Sigmoid colon (tissue), 4 donors: ENCODE measurements at regions not wholly inside any gene's neighbourhood (a gene's known extent, or its start where the extent isn't known, plus 50 kb on each side); places are given as distances from the start of the nearest gene placed in this dataset.

Source experiments
- EP300 ChIP-seq, 4 donors: sonication (generic); formaldehyde crosslinking; IDR thresholded peaks; one replicate each; pipeline ENCODE4 v1.6.1; 2017; ENCODE audit warnings: antibody characterized with exemption in 4 of 4
- TF ChIP-seq, protein P1 (sequence below), 4 experiments: fragments of 450-650 bp in 3 of 4; fragments of 200-600 bp in 1 of 4; IDR thresholded peaks; one replicate each; pipeline ENCODE4 v1.5.1; 2016 to 2019; ENCODE audit warnings: antibody characterized with exemption in 4 of 4, mild to moderate bottlenecking in 3 of 4, moderate library complexity in 2 of 4

DNA sequence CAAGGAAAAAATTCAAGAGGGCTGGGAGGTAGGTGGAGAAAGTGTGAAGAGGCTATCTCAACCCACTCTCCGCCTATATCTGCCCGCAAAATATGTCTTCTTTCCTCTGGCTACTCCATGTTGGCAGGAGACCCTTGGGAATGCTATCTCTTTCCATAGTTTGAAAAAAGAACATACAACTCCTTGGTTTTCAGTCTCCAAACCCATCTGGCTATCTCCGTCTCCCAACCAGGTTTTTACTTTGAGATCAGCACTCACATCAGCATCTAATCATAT is 109.9 kb upstream of the IFNE start:
- TF ChIP-seq EP300 (IDR thresholded peaks at IDR 0.05) = no peak
- TF ChIP-seq, protein P1, sequence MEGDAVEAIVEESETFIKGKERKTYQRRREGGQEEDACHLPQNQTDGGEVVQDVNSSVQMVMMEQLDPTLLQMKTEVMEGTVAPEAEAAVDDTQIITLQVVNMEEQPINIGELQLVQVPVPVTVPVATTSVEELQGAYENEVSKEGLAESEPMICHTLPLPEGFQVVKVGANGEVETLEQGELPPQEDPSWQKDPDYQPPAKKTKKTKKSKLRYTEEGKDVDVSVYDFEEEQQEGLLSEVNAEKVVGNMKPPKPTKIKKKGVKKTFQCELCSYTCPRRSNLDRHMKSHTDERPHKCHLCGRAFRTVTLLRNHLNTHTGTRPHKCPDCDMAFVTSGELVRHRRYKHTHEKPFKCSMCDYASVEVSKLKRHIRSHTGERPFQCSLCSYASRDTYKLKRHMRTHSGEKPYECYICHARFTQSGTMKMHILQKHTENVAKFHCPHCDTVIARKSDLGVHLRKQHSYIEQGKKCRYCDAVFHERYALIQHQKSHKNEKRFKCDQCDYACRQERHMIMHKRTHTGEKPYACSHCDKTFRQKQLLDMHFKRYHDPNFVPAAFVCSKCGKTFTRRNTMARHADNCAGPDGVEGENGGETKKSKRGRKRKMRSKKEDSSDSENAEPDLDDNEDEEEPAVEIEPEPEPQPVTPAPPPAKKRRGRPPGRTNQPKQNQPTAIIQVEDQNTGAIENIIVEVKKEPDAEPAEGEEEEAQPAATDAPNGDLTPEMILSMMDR (IDR thresholded peaks at IDR 0.05) = no peak
